CD4-positive, alpha-beta T cell (primary cell): ENCODE measurements at regions not wholly inside any gene's neighbourhood (a gene's known extent, or its start where the extent isn't known, plus 50 kb on each side); places are given as distances from the start of the nearest gene placed in this dataset.
A peak's percentile ranks its signal among the peaks of the same experiment; 100 is the strongest.
"Not testable (repeated sequence)": the region's sequence is repeated elsewhere in the genome, so short reads cannot be mapped to it uniquely, and the experiment has no call there.

Experiments used
- ATAC-seq: fragments of 200-7000 bp; cut with Tn5 transposase; one replicate; pipeline ENCODE4 v1.10.0; 2022; ENCODE audit warnings: mild to moderate bottlenecking; ENCODE audit not compliant: poor library complexity
- CTCF ChIA-PET: fragments of 350-600 bp; sonication (Branson Sonifier 250); formaldehyde crosslinking; loops from one replicate; lab custom pipeline; 2021; ENCODE audit warnings: antibody characterized with exemption, inconsistent platforms; lab: Charles Lee
- POLR2A ChIA-PET: fragments of 350-600 bp; sonication (Branson Sonifier 250); formaldehyde crosslinking; loops from one replicate; lab custom pipeline; 2021; ENCODE audit warnings: antibody characterized with exemption, inconsistent platforms; lab: Charles Lee
- DNase-seq, 14 experiments: peaks; one replicate each; pipeline ENCODE4 v3.0.0-alpha.2; 2013 to 2020; ENCODE audit warnings: mixed read lengths in 2 of 14
- H3K27ac ChIP-seq, 2 donors: one replicate each; pipeline versions ENCODE4 v1.5.1 to v1.7.0; 2013; ENCODE audit warnings: low read length in 2 of 2, low read depth in 1 of 2, mild to moderate bottlenecking in 1 of 2
- H3K27me3 ChIP-seq, 2 experiments: 1 replicate in 1 of 2; 2 replicates in 1 of 2; pipeline versions ENCODE4 v1.6.1 to v1.7.0; 2013; ENCODE audit warnings: low read length in 2 of 2, control low read depth in 1 of 2, mild to moderate bottlenecking in 1 of 2, moderate library complexity in 1 of 2; ENCODE audit not compliant: insufficient read depth in 2 of 2, control insufficient read depth in 1 of 2
- H3K36me3 ChIP-seq: one replicate; pipeline ENCODE4 v1.6.1; 2013; ENCODE audit warnings: low read length, control low read depth; ENCODE audit not compliant: insufficient read depth
- H3K4me1 ChIP-seq: one replicate; pipeline ENCODE4 v1.6.1; 2013; ENCODE audit warnings: low read length, control low read depth; ENCODE audit not compliant: insufficient read depth
- H3K4me3 ChIP-seq: one replicate; pipeline ENCODE4 v1.5.1; 2013; ENCODE audit warnings: mild to moderate bottlenecking, low read length, moderate library complexity
- H3K9me3 ChIP-seq, 2 experiments: 1 replicate in 1 of 2; 2 replicates in 1 of 2; pipeline versions ENCODE4 v1.6.1 to v1.7.0; 2013; ENCODE audit warnings: low read length in 2 of 2, mild to moderate bottlenecking in 2 of 2, control low read depth in 1 of 2, moderate library complexity in 1 of 2; ENCODE audit not compliant: control insufficient read depth in 1 of 2, insufficient read depth in 1 of 2
- H3K27ac Mint-ChIP-seq: one replicate; pipeline ENCODE4 v1.8.0; 2020; ENCODE audit warnings: mixed read lengths
- H3K27me3 Mint-ChIP-seq: one replicate; pipeline ENCODE4 v1.8.0; 2021; ENCODE audit warnings: mixed read lengths
- H3K36me3 Mint-ChIP-seq: one replicate; pipeline ENCODE4 v1.8.0; 2021; ENCODE audit warnings: low read depth, mixed read lengths
- H3K4me1 Mint-ChIP-seq: one replicate; pipeline ENCODE4 v1.8.0; 2021; ENCODE audit warnings: low read depth, mixed read lengths
- H3K4me3 Mint-ChIP-seq: one replicate; pipeline ENCODE4 v1.8.0; 2020; ENCODE audit warnings: mild to moderate bottlenecking, mixed read lengths
- H3K9me3 Mint-ChIP-seq: one replicate; pipeline ENCODE4 v1.8.0; 2020; ENCODE audit warnings: mixed read lengths
- intact Hi-C, 2 experiments: fragments of 100-400 bp; cut with DNase I in 1 of 2; cut with micrococcal nuclease in 1 of 2; formaldehyde crosslinking; loops; one replicate each; pipeline versions ENCODE4 v1.15.1 to v1.9.0; 2023 to 2025; cut with DNase I, micrococcal nuclease

- H3K36me3 ChIP-seq, POLR2A ChIA-PET, H3K27me3 ChIP-seq, H3K4me3 Mint-ChIP-seq, H3K4me1 Mint-ChIP-seq, H3K27ac Mint-ChIP-seq, H3K27ac ChIP-seq, H3K27me3 Mint-ChIP-seq, H3K4me1 ChIP-seq, H3K9me3 Mint-ChIP-seq, ATAC-seq, H3K9me3 ChIP-seq, H3K4me3 ChIP-seq, H3K36me3 Mint-ChIP-seq, intact Hi-C loops, DNase-seq, CTCF ChIA-PET: not testable (repeated sequence)
Measured at GRCh38 chr2:87348556-87348955, 326.9 kb upstream of the PLGLB1 start.

GRCh38 chr2:87349006-87349405, 327.4 kb upstream of the PLGLB1 start:
- H3K4me3 Mint-ChIP-seq, H3K9me3 ChIP-seq, H3K27ac Mint-ChIP-seq, H3K27me3 Mint-ChIP-seq, intact Hi-C loops, H3K4me3 ChIP-seq, H3K27me3 ChIP-seq, CTCF ChIA-PET, ATAC-seq, POLR2A ChIA-PET, H3K4me1 Mint-ChIP-seq, H3K36me3 ChIP-seq, H3K27ac ChIP-seq, H3K36me3 Mint-ChIP-seq, H3K4me1 ChIP-seq, H3K9me3 Mint-ChIP-seq: not testable (repeated sequence)
- peak in 2 of 14 experiments; percentile 4 to 16 for DNase-seq

- H3K4me3 Mint-ChIP-seq, ATAC-seq, intact Hi-C loops, DNase-seq, H3K36me3 ChIP-seq, H3K27me3 ChIP-seq, H3K27me3 Mint-ChIP-seq, POLR2A ChIA-PET, CTCF ChIA-PET, H3K9me3 Mint-ChIP-seq, H3K4me1 ChIP-seq, H3K36me3 Mint-ChIP-seq, H3K27ac Mint-ChIP-seq, H3K27ac ChIP-seq, H3K4me3 ChIP-seq, H3K4me1 Mint-ChIP-seq, H3K9me3 ChIP-seq: not testable (repeated sequence)
Measured at GRCh38 chr2:87352178-87352934, 330.7 kb upstream of the PLGLB1 start.

GRCh38 chr2:87353408-87353807, 331.8 kb upstream of the PLGLB1 start:
- H3K27me3 Mint-ChIP-seq, ATAC-seq, CTCF ChIA-PET: not testable (repeated sequence)

GRCh38 chr2:87354102-87354501, 332.5 kb upstream of the PLGLB1 start:
- H3K4me3 ChIP-seq, H3K36me3 ChIP-seq, POLR2A ChIA-PET, DNase-seq, H3K27me3 ChIP-seq, H3K4me1 ChIP-seq, H3K9me3 ChIP-seq, H3K4me3 Mint-ChIP-seq, CTCF ChIA-PET, ATAC-seq, H3K36me3 Mint-ChIP-seq, H3K4me1 Mint-ChIP-seq, intact Hi-C loops, H3K9me3 Mint-ChIP-seq, H3K27ac Mint-ChIP-seq, H3K27me3 Mint-ChIP-seq, H3K27ac ChIP-seq: not testable (repeated sequence)

More at GRCh38 chr2:87353408-87353807, 331.8 kb upstream of the PLGLB1 start:
- H3K4me3 Mint-ChIP-seq, H3K4me1 ChIP-seq, POLR2A ChIA-PET, H3K36me3 ChIP-seq, intact Hi-C loops, H3K9me3 ChIP-seq, DNase-seq, H3K4me3 ChIP-seq, H3K27me3 ChIP-seq, H3K9me3 Mint-ChIP-seq, H3K36me3 Mint-ChIP-seq, H3K27ac Mint-ChIP-seq, H3K4me1 Mint-ChIP-seq, H3K27ac ChIP-seq: not testable (repeated sequence)

- ATAC-seq, H3K4me3 Mint-ChIP-seq, H3K4me3 ChIP-seq, DNase-seq, H3K4me1 Mint-ChIP-seq, H3K36me3 ChIP-seq, H3K27me3 Mint-ChIP-seq, H3K27me3 ChIP-seq, POLR2A ChIA-PET, H3K27ac Mint-ChIP-seq, CTCF ChIA-PET, H3K9me3 Mint-ChIP-seq, H3K27ac ChIP-seq, H3K9me3 ChIP-seq, H3K36me3 Mint-ChIP-seq, H3K4me1 ChIP-seq, intact Hi-C loops: not testable (repeated sequence)
Measured at GRCh38 chr2:87360250-87360649, 338.6 kb upstream of the PLGLB1 start.

- H3K4me1 ChIP-seq, H3K4me3 Mint-ChIP-seq, intact Hi-C loops, H3K27ac Mint-ChIP-seq, H3K27ac ChIP-seq, H3K9me3 Mint-ChIP-seq, ATAC-seq, H3K27me3 Mint-ChIP-seq, H3K4me3 ChIP-seq, H3K27me3 ChIP-seq, CTCF ChIA-PET, H3K4me1 Mint-ChIP-seq, POLR2A ChIA-PET, DNase-seq, H3K36me3 Mint-ChIP-seq, H3K9me3 ChIP-seq, H3K36me3 ChIP-seq: not testable (repeated sequence)
Measured at GRCh38 chr2:87360927-87361326, 339.3 kb upstream of the PLGLB1 start.
